GM12891 (cell line): ENCODE measurements at regions not wholly inside any gene's neighbourhood (a gene's known extent, or its start where the extent isn't known, plus 50 kb on each side); places are given as distances from the start of the nearest gene placed in this dataset.

Source experiments
- POLR2A ChIP-seq: IDR thresholded peaks from 2 replicates; pipeline ENCODE4 v1.6.1; 2011; ENCODE audit warnings: low read depth, low read length, control low read depth
- POLR2AphosphoS5 ChIP-seq: IDR thresholded peaks from 2 replicates; pipeline ENCODE4 v1.6.1; 2011; ENCODE audit warnings: low read depth, low read length, control low read depth
- POU2F2 ChIP-seq: IDR thresholded peaks from 2 replicates; pipeline ENCODE4 v1.6.1; 2011; ENCODE audit warnings: low read depth, mild to moderate bottlenecking, control low read depth, low read length, moderate library complexity
- SPI1 ChIP-seq: IDR thresholded peaks from 2 replicates; pipeline ENCODE4 v1.6.1; 2011; ENCODE audit warnings: low read depth, low read length, control low read depth
- TAF1 ChIP-seq: IDR thresholded peaks from 2 replicates; pipeline ENCODE4 v1.6.1; 2011; ENCODE audit warnings: low read depth, low read length, control low read depth

GRCh38 chr2:6052649-6053048, 360.5 kb downstream of the SOX11 start:
- TF ChIP-seq TAF1 (no peak), POLR2AphosphoS5 (no peak), POLR2A (no peak), POU2F2 (no peak), SPI1 (no peak)
